AG04449 (cell line): ENCODE measurements at regions not wholly inside any gene's neighbourhood (a gene's known extent, or its start where the extent isn't known, plus 50 kb on each side); places are given as distances from the start of the nearest gene placed in this dataset.

Experiments
- CTCF ChIA-PET: fragments of 350-600 bp; formaldehyde crosslinking; extraction: SDS; loops from one replicate; lab custom pipeline; 2021; ENCODE audit warnings: antibody characterized with exemption; lab: Yijun Ruan, JAX
- POLR2A ChIA-PET: fragments of 400-600, 350-600 bp; formaldehyde crosslinking; extraction: SDS; loops from one replicate; lab custom pipeline; 2020; ENCODE audit warnings: antibody characterized with exemption, inconsistent platforms; lab: Yijun Ruan, JAX
- DNase-seq: peaks from one replicate; pipeline ENCODE4 v3.0.0-alpha.2; 2010; ENCODE audit warnings: low read depth, low spot score
- H3K4me3 ChIP-seq: 2 replicates; pipeline ENCODE4 v1.5.1; 2011; ENCODE audit warnings: low read depth, mild to moderate bottlenecking, control low read depth, low read length
- CTCF ChIP-seq: IDR thresholded peaks from one replicate; pipeline ENCODE4 v1.5.1; 2011; ENCODE audit warnings: mild to moderate bottlenecking, moderate library complexity, low read length, control low read depth, inconsistent platforms; ENCODE audit not compliant: insufficient read depth; ENCODE audit errors: missing control alignments

DNA sequence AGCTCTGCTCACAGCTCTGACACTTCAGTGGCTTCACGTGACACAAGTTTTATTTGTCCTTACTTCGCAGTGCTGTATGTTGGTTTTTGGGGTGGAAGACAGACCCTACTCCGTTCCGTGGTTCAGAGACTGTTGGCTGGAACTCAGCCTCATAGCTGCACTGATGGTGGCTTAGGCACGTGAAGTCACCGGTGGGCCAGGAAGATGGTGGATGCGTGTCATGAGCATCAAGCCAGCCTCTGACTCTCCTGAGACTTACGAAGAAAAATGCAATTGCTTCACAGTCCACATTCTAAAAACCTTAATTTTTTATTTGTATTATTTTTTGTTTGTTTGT lies 161.4 kb upstream of the SOX1 start:
- TF ChIP-seq CTCF = no peak
- DNase-seq = no peak
- ChIA-PET CTCF (no interaction called here), POLR2A (no interaction called here)
- H3K4me3 ChIP-seq = no peak overlapping the region

- CTCF ChIA-PET = no interaction called here
- no peak for TF ChIP-seq CTCF
- no peak overlapping the region for H3K4me3 ChIP-seq
- DNase-seq = no peak
- POLR2A ChIA-PET = no interaction called here
Measured at GRCh38 chr13:111906306-111906705, 160.6 kb upstream of the SOX1 start.

DNA sequence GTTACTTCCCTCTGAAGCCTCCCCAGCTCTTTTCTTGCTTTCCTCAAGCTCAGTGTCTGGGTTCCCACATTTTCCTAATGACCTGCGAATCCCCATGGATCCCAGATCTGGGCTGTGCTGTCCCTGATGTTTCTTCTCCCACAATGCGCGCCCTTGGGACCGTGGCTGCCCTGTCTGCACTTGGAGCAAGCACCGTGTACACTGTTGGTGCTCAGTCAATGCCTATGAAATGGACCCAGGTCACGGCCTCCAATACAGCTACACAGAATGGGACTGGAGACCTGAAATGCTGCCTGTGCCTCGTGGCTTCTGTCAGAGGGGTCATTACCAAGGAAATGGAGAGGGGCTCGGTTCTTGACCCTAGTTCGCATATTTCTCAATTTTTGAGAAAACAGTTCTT lies 160.1 kb upstream of the SOX1 start:
- no peak overlapping the region for H3K4me3 ChIP-seq
- POLR2A ChIA-PET = no interaction called here
- TF ChIP-seq CTCF = no peak
- CTCF ChIA-PET = no interaction called here
- no peak for DNase-seq

DNA sequence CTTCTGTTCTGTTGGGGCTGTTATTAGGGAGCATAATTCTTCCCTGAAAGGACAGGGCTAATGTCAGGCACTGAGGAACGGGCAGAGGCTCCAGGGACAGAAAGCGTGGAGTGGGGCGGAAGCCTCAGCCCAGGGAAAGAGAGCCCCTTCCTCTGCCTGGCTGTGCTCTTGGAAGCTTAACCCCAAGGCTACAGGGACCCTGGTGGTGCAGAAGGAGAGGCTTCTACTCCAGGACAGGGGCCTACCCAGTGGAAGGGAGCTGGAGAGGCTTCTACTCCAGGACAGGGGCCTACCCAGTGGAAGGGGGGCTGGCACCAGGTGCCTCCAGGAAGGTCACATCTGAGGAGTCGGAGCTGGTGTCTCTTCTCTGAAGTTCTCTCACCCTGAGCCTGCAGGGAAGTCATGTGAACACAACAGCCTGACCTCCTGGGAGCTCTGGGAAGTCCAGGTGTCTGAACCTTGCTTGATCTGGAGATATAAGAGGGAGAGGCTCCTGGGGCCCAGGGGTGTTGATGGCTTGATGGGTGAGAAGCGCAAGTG lies 159.5 kb upstream of the SOX1 start:
- no peak overlapping the region for H3K4me3 ChIP-seq
- CTCF ChIA-PET = no interaction called here
- no peak for DNase-seq
- POLR2A ChIA-PET = no interaction called here
- no peak for TF ChIP-seq CTCF

DNA sequence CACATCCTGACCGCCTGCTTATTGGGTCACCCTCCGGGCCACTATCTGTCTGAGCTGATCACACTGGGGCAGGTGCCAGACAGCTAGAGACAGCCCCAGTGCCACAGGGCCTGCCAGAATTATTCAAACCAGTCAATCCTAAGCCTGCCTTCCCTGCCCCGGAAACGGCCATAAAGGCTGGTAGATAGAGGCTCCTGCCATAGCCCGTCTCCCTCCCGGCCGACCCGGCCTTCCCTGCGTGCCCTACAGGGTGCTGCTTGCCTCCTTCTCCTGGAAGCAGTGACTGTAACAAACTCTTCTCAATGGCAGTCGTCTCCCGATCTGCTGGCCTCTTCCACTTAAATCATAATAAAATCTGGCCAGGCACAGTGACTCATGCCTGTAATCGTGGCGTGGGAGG lies 158.6 kb upstream of the SOX1 start:
- POLR2A ChIA-PET = no interaction called here
- no peak overlapping the region for H3K4me3 ChIP-seq
- no peak for DNase-seq
- CTCF ChIA-PET = no interaction called here
- no peak for TF ChIP-seq CTCF

DNA sequence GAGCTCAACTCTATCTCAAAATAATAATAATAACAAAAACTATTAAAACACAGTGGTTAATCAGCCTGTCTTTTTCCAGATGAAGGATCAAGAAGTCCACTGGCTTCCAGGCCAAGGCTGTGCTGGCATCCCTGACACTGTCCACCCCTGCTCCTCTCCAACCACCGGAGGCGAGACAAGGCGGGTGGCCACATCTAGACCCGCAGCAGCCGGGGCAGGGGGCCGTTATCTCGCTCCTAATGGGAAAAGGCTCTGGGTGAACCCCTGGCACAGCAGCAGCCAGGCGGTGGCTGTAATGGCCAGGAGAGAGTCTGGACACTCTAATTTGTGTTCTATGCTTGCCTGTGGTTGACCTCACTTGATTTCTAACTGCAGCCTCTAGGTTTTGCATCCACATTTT lies 158.0 kb upstream of the SOX1 start:
- POLR2A ChIA-PET = no interaction called here
- DNase-seq = no peak
- CTCF ChIA-PET = no interaction called here
- TF ChIP-seq CTCF = no peak
- H3K4me3 ChIP-seq = no peak overlapping the region
